ENCODE measurements at regions not wholly inside any gene's neighbourhood (a gene's known extent, or its start where the extent isn't known, plus 50 kb on each side); places are given as distances from the start of the nearest gene placed in this dataset.

GRCh38 chr20:37581246-37581645 is 53.6 kb upstream of the BLCAP start:
- ATAC-seq (no peak), FAIRE-seq (no peak), DNase-seq (ENCODE audit: low read depth in 1 of 2, low spot score in 1 of 2) (no peak)
- Histone ChIP-seq H3K4me1 (no peaks in the 10 kb centered on the region), H3K9me3 (peaks cover 12% of the 10 kb centered on the region), H3K4me3 (no peak overlapping the region), H3K27ac (no peak overlapping the region), H3K4me2 (no peak overlapping the region)
- ChIA-PET CTCF (interaction anchor here (0.9 to 3.1 kb wide), 2 partner anchors 16 to 477 kb away, joined by 3 to 17 read pairs; no protein-coding TSS in a partner anchor), POLR2A (no interaction called here)
- TF ChIP-seq KDM5A (IDR thresholded peaks at IDR 0.05) (no peak), ATOH8 (CRISPR knock-in tag; IDR thresholded peaks at IDR 0.05; ENCODE audit: low read depth) (no peak), EHMT2 (IDR thresholded peaks at IDR 0.05; ENCODE audit: low read depth) (no peak), POLR2AphosphoS2 (conservative IDR thresholded peaks at IDR 0.05; ENCODE audit: low read length) (no peak), HOXB5 (CRISPR knock-in tag; IDR thresholded peaks at IDR 0.05) (no peak), RCOR1 (IDR thresholded peaks at IDR 0.05; ENCODE audit: low read depth, low read length) (no peak), PHF8 (IDR thresholded peaks at IDR 0.05; ENCODE audit: borderline replicate concordance, low read depth) (no peak), MAFK (IDR thresholded peaks at IDR 0.05; ENCODE audit: partially characterized antibody) (no peak), ESRRA (IDR thresholded peaks at IDR 0.05; ENCODE audit: borderline replicate concordance, low read length) (no peak), NPAS2 (CRISPR knock-in tag; IDR thresholded peaks at IDR 0.05; ENCODE audit: borderline replicate concordance) (no peak)
- WGBS (ENCODE audit: missing lambda C conversion rate): 10% methylated on average over 8 of the region's 9 CpGs

- TF ChIP-seq SREBF2 (IDR thresholded peaks at IDR 0.05): no peak
- no peak for TF ChIP-seq TP53 (CRISPR knock-in tag; IDR thresholded peaks at IDR 0.05)
- TF ChIP-seq HEYL (CRISPR knock-in tag; IDR thresholded peaks at IDR 0.05): no peak
- TF ChIP-seq HOXA7 (CRISPR knock-in tag; IDR thresholded peaks at IDR 0.05): no peak
- no peak for TF ChIP-seq EHF (CRISPR knock-in tag; IDR thresholded peaks at IDR 0.05)
- no peak for TF ChIP-seq E2F6 (IDR thresholded peaks at IDR 0.05; ENCODE audit: borderline replicate concordance, low read depth)
- TF ChIP-seq, protein P1, sequence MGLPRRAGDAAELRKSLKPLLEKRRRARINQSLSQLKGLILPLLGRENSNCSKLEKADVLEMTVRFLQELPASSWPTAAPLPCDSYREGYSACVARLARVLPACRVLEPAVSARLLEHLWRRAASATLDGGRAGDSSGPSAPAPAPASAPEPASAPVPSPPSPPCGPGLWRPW (IDR thresholded peaks at IDR 0.05): no peak
- no peak for TF ChIP-seq RNF2 (IDR thresholded peaks at IDR 0.05; ENCODE audit: borderline replicate concordance, low read depth)
- no peak for TF ChIP-seq FOSB (CRISPR knock-in tag; IDR thresholded peaks at IDR 0.05)
- TF ChIP-seq EP300 (IDR thresholded peaks at IDR 0.05): no peak
- TF ChIP-seq HOXB13 (CRISPR knock-in tag; IDR thresholded peaks at IDR 0.05; ENCODE audit: low read depth): no peak
- TF ChIP-seq HDAC2 (IDR thresholded peaks at IDR 0.05): no peak
- no peak for TF ChIP-seq RARB (CRISPR knock-in tag; IDR thresholded peaks at IDR 0.05)
- 4% methylated on average over 2 of the region's 2 CpGs for WGBS (ENCODE audit: missing lambda C conversion rate)
- no peak for ATAC-seq
- ChIA-PET CTCF (interaction anchor here (1.2 to 3.1 kb wide), 2 partner anchors 15 to 413 kb away, joined by 3 to 17 read pairs; no protein-coding TSS in a partner anchor), POLR2A (no interaction called here)
- no peak overlapping the region for H3K27ac ChIP-seq
- DNase-seq (ENCODE audit: low read depth in 1 of 2, low spot score in 1 of 2): no peak
- no peaks in the 10 kb centered on the region for H3K9me3 ChIP-seq
- no peak overlapping the region for H3K4me2 ChIP-seq
- no peaks in the 10 kb centered on the region for H3K4me1 ChIP-seq
- no peak for FAIRE-seq
- H3K4me3 ChIP-seq: no peak overlapping the region
These were observed 52.4 kb upstream of the BLCAP start for GRCh38 chr20:37580069-37580468.

- DNase-seq (ENCODE audit: low read depth in 1 of 2, low spot score in 1 of 2) (no peak), FAIRE-seq (no peak), ATAC-seq (no peak)
- Histone ChIP-seq H3K4me1 (no peaks in the 10 kb centered on the region), H3K4me2 (no peak overlapping the region), H3K4me3 (no peak overlapping the region), H3K9me3 (no peaks in the 10 kb centered on the region), H3K27ac (no peak overlapping the region)
- WGBS (ENCODE audit: missing lambda C conversion rate): 35% methylated on average over 7 of the region's 7 CpGs
- TF ChIP-seq RNF2 (IDR thresholded peaks at IDR 0.05; ENCODE audit: borderline replicate concordance, low read depth) (no peak), CHD2 (IDR thresholded peaks at IDR 0.05; ENCODE audit: low read length, partially characterized antibody) (no peak), POLR2AphosphoS2 (conservative IDR thresholded peaks at IDR 0.05; ENCODE audit: low read length) (no peak), SMC3 (IDR thresholded peaks at IDR 0.05) (no peak), MAFK (IDR thresholded peaks at IDR 0.05; ENCODE audit: partially characterized antibody) (no peak), TP53 (CRISPR knock-in tag; IDR thresholded peaks at IDR 0.05) (no peak), NR3C1 (IDR thresholded peaks at IDR 0.05) (no peak), TFCP2L1 (CRISPR knock-in tag; IDR thresholded peaks at IDR 0.05) (no peak), FOSL2 (IDR thresholded peaks at IDR 0.05) (no peak), FOSL2 (CRISPR knock-in tag; IDR thresholded peaks at IDR 0.05) (no peak), EP300 (IDR thresholded peaks at IDR 0.05) (no peak)
- TF ChIP-seq, protein P2, sequence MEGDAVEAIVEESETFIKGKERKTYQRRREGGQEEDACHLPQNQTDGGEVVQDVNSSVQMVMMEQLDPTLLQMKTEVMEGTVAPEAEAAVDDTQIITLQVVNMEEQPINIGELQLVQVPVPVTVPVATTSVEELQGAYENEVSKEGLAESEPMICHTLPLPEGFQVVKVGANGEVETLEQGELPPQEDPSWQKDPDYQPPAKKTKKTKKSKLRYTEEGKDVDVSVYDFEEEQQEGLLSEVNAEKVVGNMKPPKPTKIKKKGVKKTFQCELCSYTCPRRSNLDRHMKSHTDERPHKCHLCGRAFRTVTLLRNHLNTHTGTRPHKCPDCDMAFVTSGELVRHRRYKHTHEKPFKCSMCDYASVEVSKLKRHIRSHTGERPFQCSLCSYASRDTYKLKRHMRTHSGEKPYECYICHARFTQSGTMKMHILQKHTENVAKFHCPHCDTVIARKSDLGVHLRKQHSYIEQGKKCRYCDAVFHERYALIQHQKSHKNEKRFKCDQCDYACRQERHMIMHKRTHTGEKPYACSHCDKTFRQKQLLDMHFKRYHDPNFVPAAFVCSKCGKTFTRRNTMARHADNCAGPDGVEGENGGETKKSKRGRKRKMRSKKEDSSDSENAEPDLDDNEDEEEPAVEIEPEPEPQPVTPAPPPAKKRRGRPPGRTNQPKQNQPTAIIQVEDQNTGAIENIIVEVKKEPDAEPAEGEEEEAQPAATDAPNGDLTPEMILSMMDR (IDR thresholded peaks at IDR 0.05): no peak
- TF ChIP-seq, protein P3, sequence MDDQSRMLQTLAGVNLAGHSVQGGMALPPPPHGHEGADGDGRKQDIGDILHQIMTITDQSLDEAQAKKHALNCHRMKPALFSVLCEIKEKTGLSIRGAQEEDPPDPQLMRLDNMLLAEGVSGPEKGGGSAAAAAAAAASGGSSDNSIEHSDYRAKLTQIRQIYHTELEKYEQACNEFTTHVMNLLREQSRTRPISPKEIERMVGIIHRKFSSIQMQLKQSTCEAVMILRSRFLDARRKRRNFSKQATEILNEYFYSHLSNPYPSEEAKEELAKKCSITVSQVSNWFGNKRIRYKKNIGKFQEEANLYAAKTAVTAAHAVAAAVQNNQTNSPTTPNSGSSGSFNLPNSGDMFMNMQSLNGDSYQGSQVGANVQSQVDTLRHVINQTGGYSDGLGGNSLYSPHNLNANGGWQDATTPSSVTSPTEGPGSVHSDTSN (IDR thresholded peaks at IDR 0.05): no peak
- ChIA-PET POLR2A (no interaction called here), CTCF (interaction anchor here (1.3 kb wide), 1 partner anchor 15 kb away, joined by 5 read pairs; no protein-coding TSS in a partner anchor)
These were observed 51.4 kb upstream of the BLCAP start for GRCh38 chr20:37579106-37579505.
